HG03045 (cell line): ENCODE measurements at regions not wholly inside any gene's neighbourhood (a gene's known extent, or its start where the extent isn't known, plus 50 kb on each side); places are given as distances from the start of the nearest gene placed in this dataset.
"Not testable (repeated sequence)": the region's sequence is repeated elsewhere in the genome, so short reads cannot be mapped to it uniquely, and the experiment has no call there.

Experiments
- ATAC-seq: cut with Tn5 transposase; IDR thresholded peaks from one replicate; pipeline ENCODE4 v1.9.1; 2021; ENCODE audit warnings: mild to moderate bottlenecking, moderate library complexity; ENCODE audit not compliant: unreplicated experiment

DNA sequence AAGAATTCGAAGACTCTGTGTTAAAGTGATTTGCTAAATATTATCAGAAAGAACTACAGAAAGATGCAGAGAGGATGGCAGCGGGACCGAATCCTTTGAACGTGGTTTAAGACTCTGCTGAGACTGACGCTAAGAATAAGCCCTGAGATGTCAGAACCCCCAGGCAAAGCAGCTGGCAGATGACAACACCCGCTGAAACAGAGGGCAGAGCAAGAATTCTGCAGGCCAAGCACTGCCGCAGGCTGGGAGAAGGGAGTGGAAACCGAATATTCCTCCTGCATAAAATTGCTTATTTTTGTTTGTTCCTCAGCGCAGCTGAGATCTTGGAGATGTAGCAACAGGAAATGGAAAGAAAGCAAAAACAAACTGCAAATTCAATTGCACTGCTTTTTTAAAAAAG lies 153.3 kb downstream of the ADRA2C start:
- not testable (repeated sequence) for ATAC-seq

DNA sequence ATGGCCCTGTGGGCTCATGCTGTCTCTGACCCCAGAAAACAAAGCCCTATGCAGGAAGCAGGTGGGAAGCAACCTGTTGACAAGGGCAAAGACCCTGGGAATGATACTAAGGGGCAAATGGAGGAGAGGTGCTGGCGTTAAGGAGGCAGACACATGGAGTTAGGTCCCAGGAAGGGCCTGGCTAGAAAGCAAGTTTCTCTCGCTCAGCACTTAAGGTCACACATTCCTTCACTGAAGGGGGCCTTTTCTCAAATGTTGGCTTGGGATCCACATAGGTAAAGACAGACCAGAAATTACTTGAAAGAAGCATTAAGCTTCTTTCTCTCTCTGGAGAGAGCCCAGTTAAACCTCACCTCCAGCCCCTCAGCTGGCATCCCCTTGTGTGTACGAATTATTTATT lies 155.7 kb downstream of the ADRA2C start:
- ATAC-seq = not testable (repeated sequence)

DNA sequence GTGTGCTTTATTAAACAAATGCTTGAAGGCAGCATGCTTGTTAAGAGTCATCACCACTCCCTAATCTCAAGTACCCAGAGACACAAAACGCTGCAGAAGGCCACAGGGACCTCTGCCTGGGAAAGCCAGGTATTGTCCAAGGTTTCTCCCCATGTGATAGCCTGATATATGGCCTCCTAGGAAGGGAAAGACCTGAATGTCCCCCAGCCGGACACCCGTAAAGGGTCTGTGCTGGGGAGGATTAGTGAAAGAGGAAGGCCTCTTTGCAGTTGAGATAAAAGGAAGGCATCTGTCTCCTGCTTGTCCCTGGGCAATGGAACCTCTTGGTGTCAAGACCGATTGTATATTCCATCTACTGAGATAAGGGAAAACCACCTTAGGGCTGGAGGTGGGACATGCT lies 159.7 kb downstream of the ADRA2C start:
- ATAC-seq = not testable (repeated sequence)

DNA sequence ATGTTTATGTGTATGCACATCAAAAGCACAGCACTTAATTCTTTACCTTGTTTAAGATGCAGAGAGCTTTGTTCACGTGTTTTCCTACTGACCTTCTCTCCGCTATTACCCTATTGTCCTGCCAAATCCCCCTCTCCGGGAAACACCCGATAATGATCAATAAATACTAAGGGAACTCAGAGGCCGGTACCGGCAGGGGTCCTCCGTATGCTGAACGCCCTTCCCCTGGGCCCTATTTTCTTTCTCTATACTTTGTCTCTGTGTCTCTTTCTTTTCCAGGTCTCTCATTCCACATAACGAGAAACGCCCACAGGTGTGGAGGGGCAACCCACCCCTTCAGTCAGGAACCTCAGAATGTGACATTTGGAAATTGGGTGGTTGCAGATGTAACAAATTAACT lies 160.1 kb downstream of the ADRA2C start:
- not testable (repeated sequence) for ATAC-seq

DNA sequence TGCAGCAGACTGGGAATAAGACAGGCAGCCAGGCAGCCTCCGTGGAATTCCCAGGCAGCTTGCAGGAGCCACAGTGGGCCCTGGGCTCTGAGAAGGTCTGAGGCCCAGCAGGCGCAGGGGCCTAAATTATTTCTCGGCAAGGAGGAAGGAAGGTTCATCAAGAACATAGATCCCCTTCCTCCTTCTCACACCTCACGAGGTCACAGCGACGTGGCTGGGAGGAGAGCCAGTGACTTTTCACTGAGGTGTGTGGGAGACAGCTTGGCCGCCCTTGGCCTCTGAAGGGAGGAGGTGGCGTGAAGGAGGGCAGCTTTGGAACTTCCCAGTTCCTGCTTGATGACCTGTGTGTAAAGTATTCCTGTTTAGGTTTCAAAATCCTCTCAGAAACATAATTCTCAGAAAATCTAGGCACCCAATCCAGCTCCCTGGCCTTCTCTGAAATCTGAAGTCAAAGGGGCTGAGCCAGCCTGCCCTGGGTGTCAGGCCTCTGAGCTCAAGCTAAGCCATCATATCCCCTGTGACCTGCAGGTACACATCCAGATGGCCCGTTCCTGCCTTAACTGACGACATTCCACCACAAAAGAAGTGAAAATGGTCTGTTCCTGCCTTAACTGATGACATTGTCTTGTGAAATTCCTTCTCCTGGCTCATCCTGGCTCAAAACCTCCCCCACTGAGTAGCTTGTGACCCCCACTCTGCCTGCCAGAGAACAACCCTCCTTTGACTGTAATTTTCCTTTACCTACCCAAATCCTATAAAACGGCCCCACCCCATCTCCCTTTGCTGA lies 161.0 kb downstream of the ADRA2C start:
- not testable (repeated sequence) for ATAC-seq

DNA sequence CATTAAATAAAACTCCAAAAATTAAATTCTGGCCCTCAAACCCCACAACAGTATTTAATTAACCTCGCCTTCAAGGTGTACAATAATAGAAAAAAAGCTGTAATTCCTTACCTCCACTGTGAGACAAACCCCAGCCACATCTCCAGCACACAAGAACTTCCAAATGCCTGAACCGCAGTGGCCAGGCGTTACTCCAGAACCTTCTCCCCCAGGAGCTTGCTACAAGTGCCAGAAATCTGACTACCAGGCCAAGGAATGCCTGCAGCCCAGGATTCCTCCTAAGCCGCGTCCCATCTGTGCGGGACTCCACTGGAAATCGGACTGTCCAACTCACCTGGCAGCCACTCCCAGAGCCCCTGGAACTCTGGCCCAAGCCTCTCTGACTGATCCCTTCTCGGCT lies 163.2 kb downstream of the ADRA2C start:
- ATAC-seq = not testable (repeated sequence)

DNA sequence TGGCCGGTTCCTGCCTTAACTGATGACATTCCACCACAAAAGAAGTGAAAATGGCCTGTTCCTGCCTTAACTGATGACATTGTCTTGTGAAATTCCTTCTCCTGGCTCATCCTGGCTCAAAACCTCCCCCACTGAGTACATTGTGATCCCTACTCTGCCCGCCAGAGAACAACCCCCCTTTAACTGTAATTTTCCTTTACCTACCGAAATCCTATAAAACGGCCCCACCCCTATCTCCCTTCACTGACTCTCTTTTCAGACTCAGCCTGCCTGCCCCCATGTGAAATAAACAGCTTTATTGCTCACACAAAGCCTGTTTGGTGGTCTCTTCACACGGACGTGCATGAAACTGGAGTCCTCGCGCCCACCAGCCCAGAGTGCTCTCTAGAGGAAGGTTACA lies 166.5 kb downstream of the ADRA2C start:
- ATAC-seq = not testable (repeated sequence)

DNA sequence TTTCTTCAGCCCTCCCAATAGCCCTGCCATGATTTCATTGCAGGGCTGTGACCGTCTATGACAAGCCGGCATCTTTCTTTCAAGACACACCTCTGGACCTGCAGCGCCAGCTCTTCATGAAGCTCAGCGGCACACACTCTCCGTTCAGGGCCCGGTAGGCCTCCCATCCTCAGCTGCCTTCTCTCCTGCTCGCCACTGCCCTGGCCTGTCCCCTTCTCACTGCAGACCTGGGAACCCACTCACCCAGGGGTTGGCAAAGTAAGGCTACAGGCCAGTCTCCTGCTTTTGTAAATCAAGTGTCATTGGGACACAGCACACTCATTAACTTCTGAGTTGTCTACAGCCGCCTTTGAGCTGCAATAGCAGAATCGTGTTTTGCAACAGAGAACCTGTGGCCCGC lies 169.2 kb downstream of the ADRA2C start:
- not testable (repeated sequence) for ATAC-seq

DNA sequence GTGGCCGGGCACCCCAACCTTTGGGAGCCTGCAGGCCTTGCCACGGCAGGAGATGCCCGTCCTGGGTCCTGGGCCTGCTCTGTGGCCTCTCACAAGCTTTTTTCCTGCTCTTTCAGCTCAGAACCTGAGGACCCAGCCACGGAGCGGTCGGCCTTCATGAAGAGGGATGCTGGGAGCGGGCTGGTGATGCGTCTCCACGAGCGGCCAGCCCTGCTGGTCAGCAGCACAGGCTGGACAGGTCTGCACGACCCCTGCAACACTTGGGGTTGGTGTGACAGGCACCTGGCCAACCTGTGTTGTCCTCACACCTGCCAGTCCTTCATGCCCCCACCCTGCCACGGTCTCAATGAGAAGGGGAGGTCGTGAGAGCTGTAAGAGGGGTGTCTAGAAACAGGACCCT lies 170.0 kb downstream of the ADRA2C start:
- ATAC-seq = no peak

DNA sequence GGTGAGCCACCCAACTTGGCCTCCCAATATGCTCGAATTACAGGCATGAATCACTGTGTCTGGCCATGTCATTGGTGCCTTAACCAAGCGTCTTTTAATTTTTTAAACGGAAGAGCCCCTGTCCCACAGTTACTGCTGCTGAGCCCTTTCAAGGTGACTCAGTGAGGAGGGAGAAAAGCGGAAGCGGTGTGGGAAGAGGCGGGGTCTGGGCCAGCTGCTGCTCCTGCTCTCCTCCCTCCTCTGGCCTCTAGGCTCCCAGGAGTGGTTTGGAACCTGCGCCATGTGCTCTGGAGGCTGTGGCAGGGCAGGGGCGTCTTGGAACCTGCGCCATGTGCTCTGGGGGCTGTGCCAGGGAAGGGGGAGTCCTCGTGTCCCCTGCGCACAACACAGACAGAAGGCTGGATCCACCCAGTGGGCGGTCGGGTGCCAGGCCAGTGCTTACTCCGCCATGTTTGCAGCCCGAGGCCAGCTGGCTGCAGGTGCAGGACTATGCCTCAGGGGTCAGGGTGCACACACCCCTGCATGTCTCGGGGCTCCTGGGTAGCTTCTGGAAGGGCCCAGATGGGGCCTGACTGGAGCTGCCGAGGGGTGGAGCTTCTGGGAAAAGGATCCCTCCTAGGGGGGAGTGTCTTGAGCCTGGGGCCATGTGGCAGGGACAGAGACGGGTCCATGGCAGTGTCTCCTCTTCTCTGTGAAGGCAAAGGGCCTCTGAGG lies 171.8 kb downstream of the ADRA2C start:
- ATAC-seq = not testable (repeated sequence)

DNA sequence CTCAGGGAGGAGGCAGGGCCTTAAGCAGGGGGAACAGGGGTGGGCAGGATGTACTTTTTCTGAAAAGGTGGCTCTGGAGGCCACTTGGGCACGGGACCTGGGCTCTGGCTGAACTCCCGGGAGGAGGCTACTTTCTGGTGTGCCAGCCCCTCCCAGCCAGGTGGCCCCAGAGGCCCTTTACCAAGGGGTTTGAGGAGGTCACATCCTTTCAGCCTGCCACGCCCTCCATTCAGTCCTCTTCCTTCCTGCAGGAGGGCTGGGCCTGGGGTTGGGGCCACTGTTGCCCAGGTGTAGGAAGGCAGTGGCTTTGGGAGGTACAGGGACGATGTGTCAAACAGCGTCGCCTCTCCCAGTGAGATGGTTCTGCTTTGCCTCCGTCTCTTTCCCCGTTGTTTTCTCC lies 172.5 kb downstream of the ADRA2C start:
- not testable (repeated sequence) for ATAC-seq

DNA sequence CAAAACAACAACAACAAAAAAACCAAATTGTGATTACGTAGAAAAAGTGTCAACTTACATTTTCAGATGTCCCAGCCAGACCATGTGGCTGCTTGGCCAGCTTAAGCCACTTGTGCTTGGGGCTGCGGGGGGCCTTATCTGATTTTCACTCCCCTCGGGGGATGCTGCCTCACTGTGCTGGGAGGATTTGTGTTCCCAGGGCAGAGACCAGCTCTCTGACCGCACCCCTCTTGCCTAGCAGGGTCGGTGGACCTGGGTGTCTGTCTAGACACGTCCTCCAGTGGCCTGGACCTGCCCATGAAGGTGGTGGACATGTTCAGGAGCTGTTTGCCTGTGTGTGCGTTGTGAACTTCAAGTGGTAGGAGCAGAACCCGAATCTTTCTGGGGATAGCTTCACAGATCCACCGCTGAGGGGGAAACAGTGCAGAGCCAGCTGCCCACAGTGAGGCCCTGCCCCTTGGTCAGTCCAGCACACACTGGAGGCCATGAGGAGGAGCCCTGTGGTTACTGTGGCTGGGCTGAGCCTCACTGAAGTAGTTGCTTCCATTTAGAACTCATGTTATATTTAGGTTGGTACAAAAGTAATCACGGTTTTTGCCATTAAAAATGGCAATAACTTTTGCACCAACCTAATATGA lies 173.9 kb downstream of the ADRA2C start:
- ATAC-seq = not testable (repeated sequence)

DNA sequence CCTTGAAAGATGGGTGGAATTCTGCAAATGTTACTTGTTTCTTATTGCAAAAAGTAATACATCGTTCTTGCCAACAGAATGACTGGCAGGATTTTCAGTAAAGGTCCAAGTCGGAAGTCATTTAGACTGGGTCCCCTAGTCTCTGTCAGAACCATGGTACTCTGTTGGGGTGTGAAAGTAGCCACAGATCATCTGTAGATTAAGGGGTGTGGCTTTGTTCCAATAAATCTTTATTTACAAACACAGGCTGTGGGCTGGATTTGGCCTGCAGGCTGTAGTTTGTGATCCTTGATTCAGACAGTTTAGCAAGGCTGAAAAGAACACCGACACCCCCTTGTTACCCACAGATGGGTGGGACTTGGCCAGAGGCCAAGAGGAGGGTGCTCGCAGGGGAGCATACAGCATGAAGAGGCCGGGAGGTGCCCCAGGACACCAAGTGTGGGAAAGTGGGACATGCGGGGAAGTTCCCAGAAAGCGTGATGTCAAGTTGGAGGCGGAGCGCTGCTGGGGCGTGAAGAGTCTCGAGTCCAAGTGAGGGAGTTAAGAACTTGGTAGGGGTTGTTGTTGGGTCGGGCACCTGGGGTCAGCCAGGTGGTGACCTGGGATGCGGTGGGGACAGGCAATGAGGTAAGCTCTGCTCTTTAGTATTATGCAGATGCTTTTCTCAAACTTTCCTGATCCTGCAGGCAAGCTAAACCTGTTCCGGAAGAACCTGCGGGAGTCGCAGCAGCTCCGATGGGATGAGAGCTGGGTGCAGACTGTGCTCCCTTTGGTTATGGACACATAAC lies 175.7 kb downstream of the ADRA2C start:
- not testable (repeated sequence) for ATAC-seq

DNA sequence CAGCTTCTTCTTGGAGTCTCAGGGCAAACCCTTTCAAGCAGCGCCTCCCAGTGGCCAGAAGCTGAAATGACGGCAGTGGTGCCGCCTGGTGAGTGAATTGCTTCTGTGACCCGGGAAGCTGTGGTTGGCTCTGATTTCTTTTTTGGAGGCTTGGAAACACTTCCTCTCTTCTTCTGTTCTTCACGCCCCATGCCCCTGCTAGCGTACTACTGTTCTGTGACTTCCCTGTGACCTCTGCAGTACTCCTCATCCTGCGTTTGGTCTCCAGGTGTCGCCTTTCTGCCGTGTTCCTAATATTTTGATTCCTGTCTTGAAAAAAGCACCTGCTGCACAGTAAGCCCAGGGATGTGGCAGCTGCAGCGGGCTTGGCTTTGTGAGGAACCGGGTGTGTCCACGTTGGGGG lies 176.4 kb downstream of the ADRA2C start:
- ATAC-seq = not testable (repeated sequence)

DNA sequence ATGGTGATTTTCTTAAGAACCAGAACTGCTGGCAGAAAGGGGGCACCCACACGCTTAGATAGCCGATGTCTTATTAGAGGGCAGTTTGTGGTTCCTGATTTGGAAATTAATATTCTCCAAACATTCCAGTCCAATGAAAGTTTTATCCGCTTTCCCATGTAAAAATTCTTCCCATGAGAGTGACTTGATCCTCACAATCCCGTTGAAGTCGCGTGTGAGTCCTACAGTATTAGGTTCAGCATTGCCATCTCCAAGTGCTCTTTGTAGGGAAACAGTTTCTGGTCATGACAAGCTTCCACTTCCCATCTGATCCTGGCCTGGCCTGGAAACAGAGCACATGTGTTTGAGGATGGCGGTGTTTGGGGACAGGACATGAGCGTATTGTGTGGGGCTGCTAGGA lies 176.9 kb downstream of the ADRA2C start:
- ATAC-seq = not testable (repeated sequence)

DNA sequence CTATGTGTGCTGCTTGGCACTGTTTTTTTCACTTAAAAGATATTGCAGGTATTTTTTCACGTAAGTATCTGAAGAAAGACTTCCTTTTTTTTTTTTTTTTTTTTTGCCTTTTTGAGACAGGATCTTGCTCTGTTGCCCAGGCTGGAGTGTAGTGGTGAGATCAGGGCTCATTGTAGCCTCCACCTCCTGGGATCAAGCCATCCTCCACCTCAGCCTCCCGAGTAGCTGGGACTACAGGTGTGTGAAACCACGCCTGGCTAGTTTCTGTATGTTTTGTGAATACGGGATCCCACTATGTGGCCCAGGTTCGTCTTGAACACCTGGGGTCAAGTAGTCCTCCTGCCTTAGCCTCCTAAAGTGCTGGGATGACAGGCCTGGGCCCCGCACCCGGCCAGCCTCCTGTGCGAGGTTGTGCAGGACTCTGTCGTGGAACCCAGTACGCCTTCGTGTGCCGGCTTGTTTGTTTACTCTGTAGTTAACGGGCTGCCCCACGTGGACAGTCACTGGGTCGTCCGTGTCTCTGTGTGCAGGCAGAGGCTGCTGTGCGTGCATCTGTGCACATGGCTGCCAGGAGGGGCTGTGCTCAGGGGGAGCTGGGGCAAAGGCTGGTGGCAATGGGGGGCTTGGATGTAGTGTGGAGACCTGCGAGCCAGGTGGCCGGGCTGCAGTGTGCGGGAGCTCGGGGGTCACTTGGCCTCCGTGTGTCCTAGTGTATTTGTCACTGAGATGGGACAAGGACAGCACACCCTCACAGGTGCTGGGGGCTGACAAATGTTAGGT lies 179.5 kb downstream of the ADRA2C start:
- ATAC-seq = no peak

DNA sequence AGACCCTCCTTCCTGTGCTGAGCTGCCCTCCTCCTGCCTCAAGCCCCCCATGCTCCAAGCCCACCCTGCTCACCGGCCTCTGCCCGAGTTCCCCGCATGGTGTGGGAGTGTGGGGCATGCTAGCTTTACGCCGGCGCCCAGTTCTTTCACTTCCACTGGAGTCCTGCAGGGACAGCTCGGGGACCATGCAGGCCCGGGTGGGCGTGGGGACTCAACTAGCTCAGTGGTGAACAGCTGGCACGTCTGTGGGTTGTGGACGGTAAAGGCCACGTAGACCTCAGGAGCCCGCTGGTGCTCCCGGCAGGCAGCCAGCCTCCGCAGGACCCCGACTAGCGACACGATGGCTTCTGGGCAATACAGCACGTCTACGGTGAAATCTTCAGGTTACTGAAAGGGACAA lies 180.4 kb downstream of the ADRA2C start:
- not testable (repeated sequence) for ATAC-seq

DNA sequence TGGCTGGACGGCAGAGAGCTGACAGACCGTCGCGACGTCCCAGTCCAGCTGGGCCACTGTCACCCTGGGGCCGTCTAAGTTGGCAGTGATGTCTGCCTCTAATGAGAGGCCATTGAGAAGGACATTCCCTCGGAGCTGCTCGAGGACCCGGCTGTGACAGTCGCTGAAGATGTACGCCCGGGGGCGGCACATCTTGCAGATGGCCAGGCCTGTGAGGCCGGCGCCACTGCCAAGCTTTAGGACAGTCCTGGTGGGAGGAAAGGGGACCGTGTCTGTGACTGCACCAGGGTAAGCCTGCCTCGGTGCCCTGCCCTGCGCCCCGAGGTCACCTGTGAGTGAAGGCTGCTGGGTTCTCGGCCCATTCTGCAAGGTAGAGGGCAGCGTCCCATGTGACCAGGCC lies 181.6 kb downstream of the ADRA2C start:
- ATAC-seq = not testable (repeated sequence)

DNA sequence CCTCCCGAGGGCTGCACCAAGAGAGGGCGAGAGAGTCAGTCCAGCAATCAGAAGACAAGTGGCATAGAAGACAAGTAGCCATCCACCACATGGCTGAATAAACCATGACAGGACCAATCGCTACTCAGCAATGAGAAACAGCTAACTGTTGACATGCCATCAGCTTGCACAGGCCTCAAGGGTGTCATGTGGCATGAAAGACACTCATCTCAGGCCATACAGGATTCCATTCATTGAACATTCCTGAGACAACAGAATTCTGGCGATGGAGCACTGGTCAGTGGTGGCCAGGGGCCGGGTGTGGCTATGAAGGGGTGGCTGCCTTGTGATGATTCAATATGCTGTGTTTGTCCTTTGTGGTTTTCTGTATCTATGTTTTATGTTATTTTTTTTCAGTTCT lies 182.0 kb downstream of the ADRA2C start:
- ATAC-seq = not testable (repeated sequence)

DNA sequence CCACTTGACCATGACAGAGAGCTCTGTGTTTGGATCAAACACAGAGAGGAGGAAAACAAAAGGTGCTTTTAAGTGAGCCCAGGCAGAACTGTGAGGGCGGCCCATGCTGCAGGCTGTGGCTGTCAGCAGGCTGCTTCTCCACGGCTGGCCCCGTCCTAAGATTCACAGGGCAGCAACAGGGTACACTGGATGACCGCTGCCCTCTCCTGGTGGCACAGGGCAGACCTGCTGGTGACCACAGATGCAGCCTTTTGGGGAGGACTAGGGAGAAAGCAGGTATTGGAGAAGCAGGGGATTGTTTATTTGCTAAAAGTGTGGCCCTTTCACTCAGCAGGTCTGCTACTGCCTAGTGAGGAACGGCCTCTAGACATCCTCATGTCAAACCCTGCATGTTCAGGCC lies 183.7 kb downstream of the ADRA2C start:
- ATAC-seq = not testable (repeated sequence)
